SK-N-SH (cell line): ENCODE measurements at regions not wholly inside any gene's neighbourhood (a gene's known extent, or its start where the extent isn't known, plus 50 kb on each side); places are given as distances from the start of the nearest gene placed in this dataset.

Experiments used
- EZH2phosphoT487 ChIP-seq: fragments of 200-600 bp; sonication (generic); IDR thresholded peaks from 2 replicates; pipeline ENCODE4 v1.6.1; 2017; ENCODE audit warnings: low read depth, mixed run types, mild to moderate bottlenecking, antibody characterized with exemption, moderate library complexity, borderline replicate concordance
- GABPA ChIP-seq: IDR thresholded peaks from 2 replicates; pipeline ENCODE4 v1.4.0; 2012; ENCODE audit warnings: low read depth, mild to moderate bottlenecking
- GATA2 ChIP-seq: sonication (generic); formaldehyde crosslinking; IDR thresholded peaks from 2 replicates; pipeline ENCODE4 v1.5.0; 2020; ENCODE audit warnings: mild to moderate bottlenecking, missing genetic modification reagents
- POLR2AphosphoS5 ChIP-seq: IDR thresholded peaks from 2 replicates; pipeline ENCODE4 v1.6.1; 2012; ENCODE audit warnings: low read depth, low read length
- RAD21 ChIP-seq: IDR thresholded peaks from 2 replicates; pipeline ENCODE4 v1.6.1; 2012; ENCODE audit warnings: mild to moderate bottlenecking, low read length
- RFX5 ChIP-seq: IDR thresholded peaks from 2 replicates; pipeline ENCODE4 v1.6.1; 2012; ENCODE audit warnings: mild to moderate bottlenecking, improper control_type of control experiment, low read length
- TF ChIP-seq, protein P1 (sequence below): fragments of 200-600 bp; sonication (generic); IDR thresholded peaks from 2 replicates; pipeline ENCODE4 v1.6.1; 2017; ENCODE audit warnings: antibody characterized with exemption, mild to moderate bottlenecking, moderate library complexity

DNA sequence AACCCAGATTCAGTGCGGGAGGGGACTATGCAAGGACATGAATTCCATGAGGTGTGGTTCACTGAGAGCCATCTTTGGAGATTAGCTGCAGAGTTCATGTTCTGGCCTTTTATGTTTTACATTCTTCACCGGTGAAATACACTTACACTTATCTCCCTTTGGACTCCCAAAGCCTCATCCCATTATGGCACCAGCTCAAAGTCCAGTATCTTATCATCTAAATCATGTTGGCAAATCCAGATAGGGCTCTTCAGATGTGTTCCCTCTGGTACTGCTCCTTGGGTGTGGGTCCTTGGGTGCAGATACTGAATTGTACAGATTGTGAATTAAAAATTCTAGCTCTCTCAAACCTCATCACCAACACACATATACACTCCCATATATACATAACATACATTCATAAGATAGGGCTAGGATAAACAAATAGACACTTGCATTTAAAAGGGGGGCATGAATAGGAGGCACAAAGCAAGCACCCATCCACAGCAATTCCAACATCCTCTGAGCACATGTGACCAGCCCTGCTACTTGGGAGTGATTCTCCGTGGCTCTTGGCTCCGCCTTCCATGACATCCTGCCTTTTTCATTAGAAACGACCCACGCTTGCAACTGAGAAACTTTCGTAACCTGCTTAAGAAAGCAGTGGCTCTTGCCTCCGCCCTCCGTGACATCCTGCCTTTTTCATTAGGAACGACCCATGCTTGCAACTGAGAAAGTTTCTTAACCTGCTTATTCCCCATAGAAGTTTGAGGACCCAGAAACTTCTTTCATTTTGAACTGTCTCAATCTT lies 53.6 kb upstream of the LRRC1 start:
- no peak for TF ChIP-seq RAD21
- TF ChIP-seq GABPA: no peak
- TF ChIP-seq GATA2 (CRISPR knock-in tag): no peak
- TF ChIP-seq RFX5: no peak
- TF ChIP-seq, protein P1, sequence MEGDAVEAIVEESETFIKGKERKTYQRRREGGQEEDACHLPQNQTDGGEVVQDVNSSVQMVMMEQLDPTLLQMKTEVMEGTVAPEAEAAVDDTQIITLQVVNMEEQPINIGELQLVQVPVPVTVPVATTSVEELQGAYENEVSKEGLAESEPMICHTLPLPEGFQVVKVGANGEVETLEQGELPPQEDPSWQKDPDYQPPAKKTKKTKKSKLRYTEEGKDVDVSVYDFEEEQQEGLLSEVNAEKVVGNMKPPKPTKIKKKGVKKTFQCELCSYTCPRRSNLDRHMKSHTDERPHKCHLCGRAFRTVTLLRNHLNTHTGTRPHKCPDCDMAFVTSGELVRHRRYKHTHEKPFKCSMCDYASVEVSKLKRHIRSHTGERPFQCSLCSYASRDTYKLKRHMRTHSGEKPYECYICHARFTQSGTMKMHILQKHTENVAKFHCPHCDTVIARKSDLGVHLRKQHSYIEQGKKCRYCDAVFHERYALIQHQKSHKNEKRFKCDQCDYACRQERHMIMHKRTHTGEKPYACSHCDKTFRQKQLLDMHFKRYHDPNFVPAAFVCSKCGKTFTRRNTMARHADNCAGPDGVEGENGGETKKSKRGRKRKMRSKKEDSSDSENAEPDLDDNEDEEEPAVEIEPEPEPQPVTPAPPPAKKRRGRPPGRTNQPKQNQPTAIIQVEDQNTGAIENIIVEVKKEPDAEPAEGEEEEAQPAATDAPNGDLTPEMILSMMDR: no peak
- TF ChIP-seq EZH2phosphoT487: no peak
- no peak for TF ChIP-seq POLR2AphosphoS5
